ENCODE measurements at regions not wholly inside any gene's neighbourhood (a gene's known extent, or its start where the extent isn't known, plus 50 kb on each side); places are given as distances from the start of the nearest gene placed in this dataset.

GRCh38 chr4:26253968-26254367, 66.8 kb upstream of the RBPJ start:
- TF ChIP-seq RAD21 (IDR thresholded peaks at IDR 0.05) (no peak), CTCF (IDR thresholded peaks at IDR 0.05; ENCODE audit: low read depth, low read length, missing input control) (no peak), ATF3 (IDR thresholded peaks at IDR 0.05) (no peak), MAX (IDR thresholded peaks at IDR 0.05) (no peak), JUND (IDR thresholded peaks at IDR 0.05) (no peak), SP1 (IDR thresholded peaks at IDR 0.05) (no peak), GABPA (IDR thresholded peaks at IDR 0.05 in 1 of 2, conservative IDR thresholded peaks at IDR 0.05 in 1 of 2) (no peak), ZBTB33 (IDR thresholded peaks at IDR 0.05) (no peak), FOXA1 (IDR thresholded peaks at IDR 0.05) (no peak), YY1 (IDR thresholded peaks at IDR 0.05) (no peak), EGR1 (IDR thresholded peaks at IDR 0.05; ENCODE audit: low read depth in 2 of 2) (no peak)

Data from liver (tissue), 3 donors.